Activated effector memory CD4-positive, alpha-beta T cell treated with Interleukin-2 at 50 U/mL for 16 hours (primary cell): ENCODE measurements at regions not wholly inside any gene's neighbourhood (a gene's known extent, or its start where the extent isn't known, plus 50 kb on each side); places are given as distances from the start of the nearest gene placed in this dataset.
"Not testable (repeated sequence)": the region's sequence is repeated elsewhere in the genome, so short reads cannot be mapped to it uniquely, and the experiment has no call there.

Source experiments
- DNase-seq: peaks from one replicate; pipeline ENCODE4 v3.0.0-alpha.2; 2020

DNA sequence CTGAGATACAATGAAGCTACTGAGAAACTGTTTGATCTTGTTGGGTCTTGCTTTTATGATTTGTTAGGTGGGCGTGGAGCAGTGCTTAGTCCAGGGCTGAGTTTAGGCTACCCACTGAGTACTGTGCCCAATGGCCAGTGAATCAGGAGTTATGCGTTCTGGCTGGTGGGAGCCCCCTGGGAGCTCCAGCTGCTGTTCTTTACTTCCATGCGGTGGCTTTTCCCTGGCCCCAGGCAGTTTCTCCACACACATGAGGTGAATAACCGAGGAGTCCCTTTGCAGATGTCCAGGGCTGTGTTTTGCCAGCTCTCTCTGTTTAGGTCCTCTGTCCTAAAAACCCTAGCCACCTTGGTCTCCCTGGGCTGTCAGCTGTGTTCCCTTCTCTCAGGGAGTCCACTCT, 106.5 kb downstream of the KLF13 start:
- DNase-seq: no peak

DNA sequence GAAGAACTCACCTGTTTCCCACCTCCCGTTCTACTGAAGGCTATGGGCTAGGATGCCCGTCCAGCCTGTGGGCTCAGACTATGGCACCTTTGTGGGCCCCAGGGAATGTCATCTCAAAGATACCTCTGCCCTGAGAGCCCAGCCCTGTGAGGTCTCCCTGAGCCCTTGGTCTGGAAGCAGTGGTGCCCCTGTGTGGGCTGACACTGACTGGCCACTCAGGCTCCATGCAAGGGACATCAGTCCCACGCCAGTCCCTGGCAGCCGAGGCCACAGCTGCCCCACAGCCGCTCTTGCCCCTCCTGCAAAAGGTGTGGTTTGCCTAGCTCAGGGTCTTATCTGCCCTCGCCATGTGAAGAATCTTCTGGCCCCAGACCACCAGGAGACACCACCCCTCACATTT, 106.9 kb downstream of the KLF13 start:
- DNase-seq: no peak

DNA sequence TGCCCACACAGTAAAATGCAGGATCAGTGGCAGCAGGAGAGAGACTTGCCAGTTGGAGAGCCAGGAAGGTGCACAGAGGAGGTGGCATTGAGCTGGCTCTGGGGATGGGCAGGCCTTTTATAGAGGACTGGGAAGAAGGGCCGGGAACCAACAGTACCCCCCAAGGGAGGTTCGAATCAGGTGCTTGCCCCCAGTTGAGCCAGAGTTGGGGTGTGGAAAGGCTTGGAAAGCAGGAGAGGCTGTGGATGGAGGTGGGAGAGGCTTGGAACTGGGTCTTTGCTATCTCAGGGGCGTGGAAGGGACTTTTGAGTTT, 107.6 kb downstream of the KLF13 start:
- DNase-seq: no peak

DNA sequence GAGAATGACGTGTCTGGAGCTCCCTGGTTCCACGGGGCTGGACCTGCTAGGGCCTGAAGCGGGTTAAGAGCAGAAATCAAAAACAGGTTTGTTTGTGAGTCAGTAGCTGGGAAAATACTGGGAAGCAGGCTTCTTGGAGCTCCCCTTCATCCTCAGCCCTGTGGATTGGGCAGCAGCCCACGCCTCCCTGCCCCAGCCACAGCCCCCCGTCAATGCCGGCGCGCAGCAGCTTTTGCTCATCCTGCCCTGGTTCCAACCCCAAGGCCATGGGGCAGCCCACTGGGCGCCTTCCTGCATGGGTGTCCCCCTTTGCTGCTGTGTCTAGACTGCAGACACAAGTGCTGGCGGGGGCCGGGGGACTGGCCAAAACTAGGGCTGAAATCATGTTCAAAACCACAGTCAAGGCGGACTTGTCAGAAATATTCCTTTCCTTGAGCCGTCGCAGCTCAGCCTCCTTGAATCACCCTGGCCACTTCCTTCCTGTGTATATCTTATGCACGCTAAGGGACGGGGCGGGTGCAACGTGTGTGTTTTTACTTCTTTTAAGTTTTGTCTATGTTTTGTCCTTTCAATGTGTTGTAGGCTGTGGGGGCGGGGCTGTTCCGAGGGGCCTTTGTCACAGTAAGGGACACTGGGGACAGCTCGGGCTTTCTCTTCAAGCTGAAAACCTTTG, 108.1 kb downstream of the KLF13 start:
- peak; percentile 82 for DNase-seq

DNA sequence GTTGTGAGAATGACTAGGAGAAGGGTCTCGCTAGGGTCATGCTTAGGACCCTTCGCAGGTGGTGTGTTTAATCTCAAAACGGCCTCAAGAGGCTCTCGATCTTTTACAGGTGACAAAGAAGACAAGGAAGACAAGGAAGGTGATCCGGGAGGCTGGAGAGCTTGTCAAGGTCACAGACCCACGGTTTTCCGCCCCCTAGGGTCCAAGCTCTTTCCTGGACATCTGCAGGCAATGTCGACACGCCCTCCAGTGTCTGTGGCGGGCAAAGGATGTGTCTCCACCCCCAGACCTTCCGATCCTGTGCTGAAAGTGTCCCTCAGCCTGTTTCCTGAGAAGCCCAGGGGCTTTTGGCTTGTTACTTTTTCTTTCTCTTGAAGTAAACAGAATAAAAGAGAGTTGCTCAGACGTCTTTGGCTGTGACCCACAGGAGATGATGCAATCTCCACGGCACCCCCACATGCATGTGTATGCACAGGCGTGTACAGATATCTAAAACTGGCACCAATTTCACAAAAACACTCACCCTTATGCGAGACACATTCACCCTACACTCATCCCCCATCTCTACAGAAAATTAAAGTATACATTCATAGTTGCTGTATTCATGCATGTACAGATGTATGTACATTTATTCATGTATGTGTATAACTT, 108.8 kb downstream of the KLF13 start:
- peak; percentile 71 for DNase-seq

DNA sequence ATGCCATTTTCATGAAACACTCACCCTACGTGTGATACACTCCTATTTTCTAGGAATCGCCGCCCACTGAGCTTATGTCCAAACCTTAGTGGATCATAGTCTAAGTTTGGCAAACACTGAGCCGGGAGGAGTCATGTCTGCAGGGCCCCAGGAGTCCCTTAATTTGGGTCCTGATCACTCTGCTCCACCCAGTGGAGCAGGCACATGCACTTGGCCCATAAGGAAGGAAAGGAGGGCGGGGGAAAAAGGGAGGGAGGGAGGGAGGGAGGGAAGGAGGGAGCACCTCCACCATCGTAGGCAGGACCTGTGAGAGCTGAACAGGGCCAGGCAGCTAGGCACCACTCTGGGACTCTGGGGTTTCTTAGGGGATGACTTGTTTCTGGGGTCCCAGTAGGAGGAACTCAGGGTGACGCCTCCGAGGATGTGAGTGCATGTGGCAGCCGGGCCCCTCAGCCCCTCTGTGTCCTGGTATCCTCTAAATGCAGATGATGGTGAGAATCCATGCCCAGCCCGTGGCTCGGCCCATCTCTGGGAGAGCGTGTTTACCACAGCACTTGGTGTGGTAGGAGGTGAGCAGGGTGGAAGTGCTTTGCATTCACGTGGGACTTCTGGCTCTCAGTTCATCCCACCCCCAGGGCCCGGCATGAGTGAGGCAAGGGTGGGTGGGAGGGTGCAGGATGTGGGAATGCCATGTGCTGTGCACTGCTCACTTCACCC, 109.4 kb downstream of the KLF13 start:
- no peak for DNase-seq

DNA sequence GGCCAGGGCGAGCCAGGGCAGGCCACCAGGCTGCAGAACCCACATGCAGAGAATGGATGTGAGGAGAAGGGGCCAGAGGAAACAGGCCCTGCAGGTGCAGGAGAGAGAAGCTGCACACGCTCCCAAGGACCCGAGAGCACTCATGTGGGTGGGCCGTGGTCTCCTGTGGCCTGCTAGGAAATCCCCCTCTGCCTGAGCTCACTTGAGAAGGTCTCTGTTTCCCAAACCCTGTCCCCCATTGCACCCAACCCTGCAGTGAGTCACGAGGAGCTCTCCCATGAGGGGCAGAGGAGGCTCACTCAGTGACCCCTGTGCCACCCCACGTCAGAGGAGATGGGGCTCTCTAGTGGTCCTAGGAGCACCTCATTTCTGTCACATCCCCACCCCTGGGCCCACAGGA, 111.1 kb downstream of the KLF13 start:
- DNase-seq: no peak

DNA sequence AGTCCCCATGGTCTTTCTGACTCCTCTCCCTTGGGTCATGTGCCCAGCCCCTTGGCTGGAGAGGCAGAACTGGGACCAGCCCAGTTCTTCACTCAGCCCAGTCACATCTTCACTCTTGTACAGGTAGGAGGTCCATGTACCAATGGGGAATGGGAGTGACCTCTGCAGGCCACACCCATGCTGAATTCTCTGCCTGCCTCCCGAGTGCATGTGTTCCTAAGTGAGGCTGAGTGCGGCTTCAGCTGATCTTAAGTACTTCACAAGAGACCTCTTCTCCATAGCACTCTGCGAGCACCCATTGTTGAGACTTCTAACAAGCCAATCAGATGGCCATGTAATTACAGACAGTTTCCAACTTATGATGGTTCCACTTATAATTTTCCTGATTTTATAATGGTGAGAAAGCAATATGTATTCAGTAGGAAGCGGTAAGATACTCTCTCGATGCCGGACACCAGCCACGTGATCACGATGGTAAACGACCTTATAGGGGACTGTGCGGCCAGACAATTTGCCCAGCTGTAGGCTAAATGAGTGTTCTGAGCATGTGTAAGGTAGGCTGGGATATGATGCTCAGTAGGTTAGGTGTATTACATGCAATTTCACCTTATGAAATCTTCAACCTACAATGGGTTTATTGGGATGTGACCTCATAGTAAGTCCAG, 112.1 kb downstream of the KLF13 start:
- no peak for DNase-seq

DNA sequence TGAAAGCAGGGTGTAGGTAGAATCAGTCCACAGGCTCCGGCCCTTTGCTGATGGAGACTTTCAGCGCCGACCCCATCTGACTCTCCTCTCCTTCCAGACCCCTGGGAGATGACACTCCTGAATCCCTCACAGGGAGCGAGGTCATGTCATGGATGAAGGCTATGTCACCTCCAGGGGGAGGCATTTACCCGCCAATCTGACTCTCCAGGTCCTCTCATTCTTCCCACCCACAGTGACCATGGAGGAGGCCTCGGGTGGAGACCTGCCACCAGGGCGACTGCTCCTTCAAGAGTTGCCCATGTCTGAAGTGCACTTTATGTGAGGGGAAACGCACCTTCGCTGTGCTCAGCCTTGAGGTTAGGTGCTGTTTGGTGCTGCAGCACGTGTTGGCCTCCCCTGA, 112.7 kb downstream of the KLF13 start:
- no peak for DNase-seq

DNA sequence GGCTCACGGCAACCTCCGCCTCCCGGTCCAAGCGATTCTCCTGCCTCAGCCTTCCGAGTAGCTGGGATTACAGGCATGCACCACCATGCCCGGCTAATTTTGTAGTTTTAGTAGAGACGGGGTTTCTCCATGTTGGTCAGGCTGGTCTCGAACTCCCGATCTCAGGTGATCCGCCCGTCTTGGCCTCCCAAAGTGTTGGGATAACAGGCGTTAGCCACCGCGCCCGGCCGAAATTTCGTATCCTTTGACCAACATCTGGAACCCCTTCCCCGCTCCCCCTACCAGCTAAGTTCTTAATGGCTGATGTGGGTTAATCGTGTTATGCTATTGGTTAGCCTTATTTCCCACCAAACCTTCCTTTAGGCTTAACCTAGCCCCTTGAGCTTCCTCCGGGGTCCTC, 113.6 kb downstream of the KLF13 start:
- DNase-seq: not testable (repeated sequence)

DNA sequence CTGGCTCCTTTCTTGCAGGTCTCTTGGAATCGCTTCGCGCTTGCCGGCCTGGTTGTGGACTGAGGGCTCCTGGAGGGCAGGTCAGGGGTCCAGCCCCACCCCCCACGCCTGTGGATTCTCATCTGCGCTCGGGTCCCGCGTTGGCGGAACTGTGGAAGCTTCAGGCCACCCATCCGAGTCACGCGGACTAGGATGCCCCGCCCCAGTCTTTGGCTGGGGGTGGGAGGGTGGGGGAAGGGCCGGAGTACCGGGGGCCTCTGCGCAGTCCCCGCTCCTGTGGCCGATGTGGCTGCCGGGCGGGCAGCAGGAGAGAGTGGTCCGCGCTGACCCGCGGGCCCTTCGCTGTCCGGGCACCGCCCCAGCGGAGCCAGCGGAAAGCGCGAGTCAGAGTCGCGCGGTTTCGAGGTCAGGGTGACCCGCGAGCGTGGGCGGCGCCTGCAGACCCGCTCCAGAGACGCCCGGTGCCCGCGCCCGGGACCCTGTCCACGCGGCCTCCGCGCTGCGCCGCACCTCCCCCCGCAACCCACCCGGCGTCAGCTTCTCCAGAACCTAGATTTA, 114.2 kb downstream of the KLF13 start:
- peak; percentile 26 for DNase-seq

DNA sequence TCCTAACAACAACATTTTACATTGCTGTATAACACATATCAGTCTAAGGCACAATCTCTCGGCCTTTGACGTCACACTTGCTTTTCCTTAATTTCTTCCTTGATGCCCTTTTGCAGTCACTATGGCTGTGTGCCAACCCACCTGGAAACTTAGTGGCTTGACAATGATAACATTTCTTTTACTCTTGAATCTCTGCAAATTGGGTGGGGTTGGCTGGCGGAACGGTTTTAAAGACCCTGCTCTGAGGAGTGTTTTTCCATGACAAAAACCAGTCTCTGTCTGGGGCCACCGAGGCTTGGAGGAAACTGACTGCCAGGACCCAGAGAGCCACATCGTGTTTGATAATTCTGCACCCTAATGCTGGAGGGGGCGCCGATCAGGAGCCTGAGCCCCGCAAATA, 115.6 kb downstream of the KLF13 start:
- no peak for DNase-seq

DNA sequence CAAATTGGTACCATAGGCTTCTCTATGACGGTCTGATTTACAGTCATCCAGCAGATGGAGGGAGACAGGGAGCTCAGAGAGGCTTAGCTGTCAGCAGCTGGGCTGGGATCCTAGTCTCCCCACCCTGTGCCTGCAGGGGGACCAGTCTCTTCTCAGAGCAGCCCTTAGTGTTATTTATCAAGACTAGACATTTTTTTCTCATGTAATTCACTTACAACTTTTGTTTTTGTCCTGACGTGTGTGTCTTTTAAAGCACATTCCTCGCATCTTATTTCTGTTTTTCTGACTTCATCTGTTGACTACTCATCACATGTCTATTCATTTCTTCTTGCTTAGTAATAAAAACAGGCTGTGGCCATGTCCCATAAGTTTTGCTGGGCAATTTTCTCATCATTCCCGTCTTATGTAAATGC, 116.1 kb downstream of the KLF13 start:
- DNase-seq: no peak

DNA sequence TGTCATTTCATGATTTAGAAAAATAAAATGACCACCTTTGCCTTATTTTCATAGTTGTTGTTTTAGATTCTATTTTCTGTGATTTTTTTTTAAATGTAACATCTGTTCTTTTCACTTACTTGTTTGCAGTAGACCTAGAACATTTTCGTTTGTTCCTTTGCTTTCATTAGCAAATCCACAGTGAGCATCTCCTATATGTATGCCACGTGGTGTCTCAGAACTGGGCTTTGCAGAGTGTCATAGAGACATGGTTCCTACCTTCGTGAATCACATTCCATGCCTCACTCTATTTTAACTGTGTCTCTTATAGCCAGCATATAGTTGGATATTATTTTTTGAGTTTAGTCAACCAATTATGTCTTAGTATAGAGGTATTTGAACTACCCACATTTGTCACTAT, 118.2 kb downstream of the KLF13 start:
- no peak for DNase-seq

DNA sequence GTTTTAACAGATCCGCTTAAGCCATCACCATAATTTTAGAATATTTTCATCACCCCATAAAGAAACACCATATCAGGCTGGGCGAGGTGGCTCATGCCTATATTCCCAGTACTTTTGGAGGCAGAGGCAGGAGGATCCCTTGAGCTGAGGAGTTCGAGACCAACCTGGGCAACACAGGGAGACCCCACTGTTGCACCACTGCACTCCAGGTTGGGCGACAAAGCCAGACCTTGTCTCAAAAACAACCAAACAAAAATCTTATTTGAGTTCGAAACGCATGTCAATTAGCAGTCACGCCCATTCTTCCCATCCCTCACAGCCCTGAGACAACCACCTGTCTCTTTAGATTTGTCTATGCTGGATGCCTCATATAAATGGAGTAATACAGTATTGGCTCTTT, 119.9 kb downstream of the KLF13 start:
- DNase-seq: no peak

DNA sequence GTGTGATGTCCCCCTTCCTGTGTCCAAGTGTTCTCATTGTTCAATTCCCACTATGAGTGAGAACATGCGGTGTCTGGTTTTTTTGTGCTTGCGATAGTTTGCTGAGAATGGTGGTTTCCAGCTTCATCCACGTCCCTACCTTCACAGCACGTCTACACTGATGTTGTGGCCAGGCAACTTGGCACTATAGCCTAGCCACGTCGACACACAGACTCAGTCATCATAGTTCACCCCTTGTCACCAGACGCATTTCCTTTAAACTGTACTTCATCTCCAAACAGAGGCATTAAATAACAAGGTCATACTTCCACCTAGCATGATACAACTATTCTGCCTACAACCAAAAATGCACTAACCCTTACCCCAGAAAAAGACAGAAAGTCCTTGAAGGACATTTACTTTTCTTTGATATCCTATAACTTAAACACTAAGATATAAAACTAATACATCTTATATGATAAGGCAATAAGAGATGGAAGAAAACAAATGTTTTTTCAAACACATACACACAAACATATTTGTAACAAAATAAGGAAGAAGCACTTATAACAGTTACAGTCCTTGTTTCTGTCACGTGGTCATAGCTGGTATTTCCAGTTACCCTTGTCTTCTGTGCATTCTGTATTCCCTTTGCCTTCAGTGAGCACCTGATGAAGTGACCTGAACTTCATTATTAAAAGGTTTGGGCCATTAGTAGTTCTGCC, 121.4 kb downstream of the KLF13 start:
- no peak for DNase-seq

DNA sequence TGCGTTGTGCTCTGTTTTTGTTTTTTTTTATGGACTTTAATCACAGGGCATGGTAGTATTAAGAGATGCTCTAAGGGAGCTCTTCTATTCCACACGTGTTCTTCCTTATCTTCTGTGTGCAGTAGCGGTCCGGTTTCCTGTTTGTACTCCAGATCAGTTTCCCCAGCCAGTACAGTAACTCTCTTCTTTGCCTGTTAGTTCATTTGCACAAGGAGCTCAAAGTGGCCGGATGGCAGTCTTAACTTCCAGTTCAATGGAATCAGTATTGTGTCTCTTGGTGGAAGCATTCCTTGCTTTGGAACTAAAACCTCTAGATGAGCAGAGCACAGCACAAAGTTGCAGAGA, 122.0 kb downstream of the KLF13 start:
- DNase-seq: no peak

DNA sequence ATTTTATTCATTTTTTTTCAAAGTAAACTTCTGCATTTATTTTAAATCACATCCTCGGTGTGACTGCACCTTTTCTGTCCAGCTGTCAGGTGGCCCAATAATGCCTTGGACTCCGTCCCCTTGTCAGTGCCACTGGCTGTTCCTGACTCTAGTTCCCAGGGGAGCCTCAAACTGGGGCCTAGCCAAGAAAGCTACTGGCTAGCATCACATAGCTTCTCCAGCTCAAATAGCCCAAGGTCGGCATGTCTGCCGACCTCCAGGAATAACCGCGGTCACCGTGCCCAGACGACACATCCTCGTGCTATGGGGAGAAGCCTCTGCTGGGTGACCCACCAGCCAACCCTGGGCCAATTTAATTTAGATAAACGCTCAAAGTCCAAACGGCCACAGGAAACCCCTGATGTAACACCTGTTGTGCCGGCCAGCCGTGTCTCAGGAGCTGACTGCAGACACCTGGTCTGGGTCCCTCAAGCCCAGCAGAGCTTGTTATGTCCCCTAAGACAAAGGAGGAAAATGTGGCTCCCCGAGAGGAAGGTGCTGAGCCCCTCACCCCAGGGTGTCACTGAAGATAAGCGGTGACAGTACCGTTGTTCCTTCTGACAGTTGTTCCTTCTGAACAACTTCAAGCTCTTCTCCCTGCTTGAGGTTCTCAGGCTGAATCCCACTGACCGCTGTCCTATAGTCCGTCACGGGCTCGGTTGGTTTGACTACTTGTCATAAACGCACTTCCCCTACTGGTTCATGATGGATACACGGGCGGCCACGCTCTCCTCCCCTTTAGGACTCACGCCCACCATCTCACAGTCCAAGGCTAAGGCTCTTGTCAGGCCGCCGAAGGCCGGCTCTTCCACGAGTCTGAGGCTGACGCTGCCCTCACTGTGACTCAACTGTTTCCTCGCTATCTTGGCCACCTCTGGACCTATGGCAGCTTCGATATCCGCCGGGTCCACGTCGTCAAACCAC, 126.2 kb downstream of the KLF13 start:
- DNase-seq: no peak

DNA sequence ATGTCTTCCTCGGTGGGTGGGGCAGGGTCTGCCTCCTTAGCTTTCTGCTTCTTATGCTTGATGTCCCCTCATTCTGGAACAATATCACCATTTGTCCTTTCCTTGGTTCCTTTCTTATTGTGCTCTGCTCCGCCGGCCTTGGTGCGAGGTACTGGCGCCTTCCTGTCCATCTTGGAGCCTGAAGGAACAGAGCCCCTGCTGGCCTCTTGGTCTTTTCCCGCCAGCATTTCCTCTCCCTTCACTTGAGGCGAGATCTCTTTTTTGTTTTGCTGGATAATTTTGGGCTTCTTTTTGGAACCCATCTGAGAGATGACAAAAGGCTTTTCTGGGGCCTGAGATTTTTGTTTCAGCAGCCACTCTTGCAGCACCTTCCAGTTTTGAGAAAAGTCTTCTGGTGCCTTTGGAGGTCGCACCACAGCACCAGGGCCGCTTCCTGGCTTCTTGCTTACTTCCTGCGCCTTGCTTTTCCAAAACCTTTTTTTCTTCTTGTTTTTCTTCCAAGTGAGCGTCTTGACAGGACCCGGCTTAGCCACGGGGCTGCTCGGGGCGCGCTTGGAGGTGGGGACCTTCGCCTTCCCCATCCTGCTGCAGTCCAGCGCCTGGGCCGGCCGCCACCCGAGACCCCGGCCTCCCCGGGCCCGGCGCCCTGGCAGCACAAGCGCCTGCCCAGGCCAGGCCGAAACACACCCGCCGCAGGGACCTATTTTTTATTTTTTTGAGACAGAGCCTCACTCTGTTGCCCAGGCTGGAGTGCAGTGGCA, 127.1 kb downstream of the KLF13 start:
- DNase-seq: no peak

DNA sequence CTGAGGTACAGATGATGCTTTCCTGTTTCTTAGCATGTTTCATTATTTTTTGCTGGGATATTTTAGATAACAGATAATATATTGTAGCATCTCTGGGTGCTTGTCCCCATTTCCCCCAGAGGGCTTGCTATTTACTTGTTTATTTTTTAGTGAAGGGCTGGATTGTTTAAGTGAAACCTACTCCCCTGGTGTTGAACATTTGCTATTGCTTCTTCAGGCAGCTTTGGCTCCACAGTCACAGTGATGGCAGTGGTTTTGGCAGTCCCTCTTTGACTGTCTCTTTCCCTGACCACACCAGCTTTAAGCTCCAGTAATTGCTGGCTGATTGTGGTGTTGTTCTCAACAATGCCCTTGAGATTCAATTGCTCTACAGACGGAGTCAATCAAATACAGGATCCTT, 128.9 kb downstream of the KLF13 start:
- no peak for DNase-seq
